PC-3 (cell line): ENCODE measurements at regions not wholly inside any gene's neighbourhood (a gene's known extent, or its start where the extent isn't known, plus 50 kb on each side); places are given as distances from the start of the nearest gene placed in this dataset.

Experiments
- CTCF ChIP-seq: fragments of 300-600 bp; sonication (generic); conservative IDR thresholded peaks from 2 replicates; pipeline ENCODE4 v1.5.1; 2017; ENCODE audit warnings: antibody characterized with exemption, low read depth, mild to moderate bottlenecking, low read length
- EZH2 ChIP-seq: fragments of 300-600 bp; sonication (generic); IDR thresholded peaks from one replicate; pipeline ENCODE4 v1.6.1; 2017; ENCODE audit warnings: antibody characterized with exemption, mild to moderate bottlenecking, low read length; ENCODE audit not compliant: unreplicated experiment
- EZH2phosphoT487 ChIP-seq: fragments of 300-600 bp; sonication (generic); IDR thresholded peaks from 2 replicates; pipeline ENCODE4 v1.6.1; 2018; ENCODE audit warnings: mild to moderate bottlenecking, antibody characterized with exemption, low read length, borderline replicate concordance

DNA sequence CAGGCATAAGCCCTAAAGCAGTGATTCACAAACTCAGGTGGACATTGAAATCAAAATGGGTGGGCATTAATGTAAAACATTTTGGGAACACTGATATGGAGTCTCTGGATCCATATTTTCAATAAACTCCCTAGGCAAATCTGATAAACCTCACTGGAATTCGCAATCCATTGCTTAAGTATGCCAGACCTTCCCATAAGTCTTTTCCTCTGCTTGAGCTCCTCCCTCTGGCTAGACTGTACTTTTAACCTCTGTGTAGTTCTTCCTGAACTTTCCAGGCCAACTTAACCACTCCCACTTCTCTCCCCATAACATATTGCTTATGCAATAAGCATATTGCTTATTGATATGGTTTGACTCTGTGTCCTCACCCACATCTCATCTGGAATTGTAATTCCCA lies 629.7 kb upstream of the IMPG1 start:
- TF ChIP-seq CTCF: no peak
- TF ChIP-seq EZH2: no peak
- TF ChIP-seq EZH2phosphoT487: no peak
